Activated CD8-positive, alpha-beta memory T cell treated with anti-CD3 and anti-CD28 coated beads, Interleukin-2, amount 10 ng/mL, durations not matched to agents 7 days and 5 days (primary cell): ENCODE measurements at regions not wholly inside any gene's neighbourhood (a gene's known extent, or its start where the extent isn't known, plus 50 kb on each side); places are given as distances from the start of the nearest gene placed in this dataset.
"Not testable (repeated sequence)": the region's sequence is repeated elsewhere in the genome, so short reads cannot be mapped to it uniquely, and the experiment has no call there.

Experiments
- ATAC-seq: fragments of 150-1000 bp; cut with Tn5 transposase; one replicate; pipeline ENCODE4 v1.10.0; 2021; ENCODE audit warnings: moderate library complexity
- CTCF ChIA-PET: fragments of 350-600 bp; sonication (Branson Sonifier 250); formaldehyde crosslinking; loops from one replicate; lab custom pipeline; 2021; ENCODE audit warnings: antibody characterized with exemption; lab: Charles Lee
- DNase-seq: peaks from one replicate; pipeline ENCODE4 v3.0.0-alpha.2; 2020
- H3K27ac Mint-ChIP-seq: one replicate; pipeline ENCODE4 v1.8.0; 2021; ENCODE audit warnings: mild to moderate bottlenecking, mixed read lengths
- H3K27me3 Mint-ChIP-seq: one replicate; pipeline ENCODE4 v1.8.0; 2021; ENCODE audit warnings: mixed read lengths
- H3K36me3 Mint-ChIP-seq: one replicate; pipeline ENCODE4 v1.8.0; 2021; ENCODE audit warnings: mild to moderate bottlenecking, mixed read lengths
- H3K4me1 Mint-ChIP-seq: one replicate; pipeline ENCODE4 v1.8.0; 2021; ENCODE audit warnings: mixed read lengths
- H3K4me3 Mint-ChIP-seq: one replicate; pipeline ENCODE4 v1.8.0; 2021; ENCODE audit warnings: mild to moderate bottlenecking, moderate library complexity, mixed read lengths
- H3K9me3 Mint-ChIP-seq: one replicate; pipeline ENCODE4 v1.8.0; 2022; ENCODE audit warnings: low read depth, mixed read lengths

- Mint-ChIP-seq H3K4me3 (no peak overlapping the region), H3K36me3 (no peaks in the 10 kb centered on the region), H3K4me1 (peaks cover 2% of the 10 kb centered on the region), H3K9me3 (no peaks in the 10 kb centered on the region), H3K27me3 (peaks cover 8% of the 10 kb centered on the region), H3K27ac (no peak overlapping the region)
- ATAC-seq (no peak), DNase-seq (no peak)
- CTCF ChIA-PET = no interaction called here
Measured at GRCh38 chr20:1845163-1845523, 50.1 kb upstream of the SIRPA start.

GRCh38 chr20:1844325-1845162 lies 50.7 kb upstream of the SIRPA start:
- Mint-ChIP-seq H3K27ac (no peak overlapping the region), H3K4me1 (no peaks in the 10 kb centered on the region), H3K9me3 (no peaks in the 10 kb centered on the region), H3K4me3 (no peak overlapping the region), H3K36me3 (no peaks in the 10 kb centered on the region), H3K27me3 (peaks cover 8% of the 10 kb centered on the region)
- no peak for ATAC-seq
- CTCF ChIA-PET = no interaction called here
- no peak for DNase-seq

- DNase-seq (no peak), ATAC-seq (no peak)
- Mint-ChIP-seq H3K27me3 (peaks cover 8% of the 10 kb centered on the region), H3K4me3 (no peak overlapping the region), H3K4me1 (no peaks in the 10 kb centered on the region), H3K27ac (no peak overlapping the region), H3K36me3 (no peaks in the 10 kb centered on the region), H3K9me3 (no peaks in the 10 kb centered on the region)
- CTCF ChIA-PET = no interaction called here
Measured at GRCh38 chr20:1842281-1842680, 52.9 kb upstream of the SIRPA start.

- Mint-ChIP-seq H3K36me3 (no peaks in the 10 kb centered on the region), H3K4me1 (no peaks in the 10 kb centered on the region), H3K27ac (no peak overlapping the region), H3K9me3 (no peaks in the 10 kb centered on the region), H3K27me3 (peaks cover 8% of the 10 kb centered on the region), H3K4me3 (no peak overlapping the region)
- CTCF ChIA-PET = no interaction called here
- no peak for ATAC-seq
- DNase-seq = no peak
Measured at GRCh38 chr20:1841554-1842140, 53.6 kb upstream of the SIRPA start.

GRCh38 chr20:1840817-1841553 lies 54.2 kb upstream of the SIRPA start:
- H3K4me1 Mint-ChIP-seq = no peaks in the 10 kb centered on the region
- peaks cover 6% of the 10 kb centered on the region for H3K27me3 Mint-ChIP-seq
- ATAC-seq (no peak), DNase-seq (no peak)
- no peaks in the 10 kb centered on the region for H3K9me3 Mint-ChIP-seq
- no peak overlapping the region for H3K27ac Mint-ChIP-seq
- CTCF ChIA-PET = no interaction called here
- H3K36me3 Mint-ChIP-seq = no peaks in the 10 kb centered on the region
- H3K4me3 Mint-ChIP-seq = no peak overlapping the region

GRCh38 chr20:1839376-1840317 lies 55.6 kb upstream of the SIRPA start:
- H3K9me3 Mint-ChIP-seq, H3K27me3 Mint-ChIP-seq, DNase-seq, H3K36me3 Mint-ChIP-seq, H3K4me1 Mint-ChIP-seq, H3K4me3 Mint-ChIP-seq, CTCF ChIA-PET, ATAC-seq, H3K27ac Mint-ChIP-seq: not testable (repeated sequence)

GRCh38 chr20:1838556-1839279 lies 56.5 kb upstream of the SIRPA start:
- Mint-ChIP-seq H3K4me1 (no peaks in the 10 kb centered on the region), H3K4me3 (no peak overlapping the region), H3K27ac (no peak overlapping the region), H3K27me3 (peaks cover 8% of the 10 kb centered on the region), H3K36me3 (no peaks in the 10 kb centered on the region), H3K9me3 (no peaks in the 10 kb centered on the region)
- DNase-seq (no peak), ATAC-seq (no peak)
- CTCF ChIA-PET = no interaction called here

GRCh38 chr20:1835186-1836035 lies 59.8 kb upstream of the SIRPA start:
- no peak overlapping the region for H3K4me3 Mint-ChIP-seq

GRCh38 chr20:1833728-1834726 lies 61.2 kb upstream of the SIRPA start:
- CTCF ChIA-PET = no interaction called here
- no peak overlapping the region for H3K4me3 Mint-ChIP-seq
- H3K27ac Mint-ChIP-seq = no peak overlapping the region
- H3K9me3 Mint-ChIP-seq = no peaks in the 10 kb centered on the region
- no peaks in the 10 kb centered on the region for H3K4me1 Mint-ChIP-seq
- ATAC-seq = no peak
- no peak for DNase-seq
- H3K36me3 Mint-ChIP-seq = no peaks in the 10 kb centered on the region
- H3K27me3 Mint-ChIP-seq = peaks cover 6% of the 10 kb centered on the region

More at GRCh38 chr20:1835186-1836035, 59.8 kb upstream of the SIRPA start:
- Mint-ChIP-seq H3K36me3 (no peaks in the 10 kb centered on the region), H3K4me1 (no peaks in the 10 kb centered on the region), H3K27me3 (peaks cover 3% of the 10 kb centered on the region), H3K27ac (no peak overlapping the region), H3K9me3 (no peaks in the 10 kb centered on the region)
- DNase-seq = no peak
- CTCF ChIA-PET = no interaction called here
- ATAC-seq = no peak

GRCh38 chr20:1833216-1833615 lies 62.0 kb upstream of the SIRPA start:
- no peak for ATAC-seq
- peaks cover 6% of the 10 kb centered on the region for H3K27me3 Mint-ChIP-seq
- no peak overlapping the region for H3K4me3 Mint-ChIP-seq
- CTCF ChIA-PET = interaction anchor here (1.1 kb wide), 1 partner anchor 42 kb away, joined by 3 read pairs; no protein-coding TSS in a partner anchor
- no peaks in the 10 kb centered on the region for H3K9me3 Mint-ChIP-seq
- H3K36me3 Mint-ChIP-seq = no peaks in the 10 kb centered on the region
- no peak overlapping the region for H3K27ac Mint-ChIP-seq
- H3K4me1 Mint-ChIP-seq = no peaks in the 10 kb centered on the region
- DNase-seq = no peak

GRCh38 chr20:1832634-1833033 lies 62.6 kb upstream of the SIRPA start:
- Mint-ChIP-seq H3K27ac (no peak overlapping the region), H3K36me3 (no peaks in the 10 kb centered on the region), H3K27me3 (peaks cover 6% of the 10 kb centered on the region), H3K4me3 (no peak overlapping the region), H3K9me3 (no peaks in the 10 kb centered on the region), H3K4me1 (no peaks in the 10 kb centered on the region)
- DNase-seq = no peak
- CTCF ChIA-PET = interaction anchor here (1.1 kb wide), 1 partner anchor 42 kb away, joined by 3 read pairs; no protein-coding TSS in a partner anchor
- ATAC-seq = no peak
